CD4-positive, alpha-beta T cell treated with Interferon gamma for 1 hour (primary cell): ENCODE measurements at regions not wholly inside any gene's neighbourhood (a gene's known extent, or its start where the extent isn't known, plus 50 kb on each side); places are given as distances from the start of the nearest gene placed in this dataset.

Experiments used
- DNase-seq: peaks from one replicate; pipeline ENCODE4 v3.0.0-alpha.2; 2020

DNA sequence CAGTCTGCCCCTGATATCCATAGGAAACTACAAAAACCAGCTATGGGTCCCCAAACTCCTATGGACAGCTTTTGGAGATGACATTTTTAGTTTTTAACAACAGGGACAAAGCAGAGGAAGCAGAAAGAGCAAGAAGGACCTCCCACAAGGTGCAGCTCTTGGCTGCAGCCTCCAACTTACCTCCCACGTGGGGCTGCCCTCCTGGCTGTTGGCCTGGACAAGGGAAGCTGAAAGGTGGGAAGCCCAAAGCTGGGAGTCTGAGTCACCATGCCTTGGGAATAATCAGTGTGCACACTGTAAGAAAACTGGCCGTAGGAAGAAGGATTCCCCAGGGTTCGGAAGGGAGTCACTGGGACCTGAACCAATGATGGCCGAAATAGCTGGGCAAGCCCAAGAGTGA is 51.8 kb upstream of the PAX1 start:
- DNase-seq = no peak

DNA sequence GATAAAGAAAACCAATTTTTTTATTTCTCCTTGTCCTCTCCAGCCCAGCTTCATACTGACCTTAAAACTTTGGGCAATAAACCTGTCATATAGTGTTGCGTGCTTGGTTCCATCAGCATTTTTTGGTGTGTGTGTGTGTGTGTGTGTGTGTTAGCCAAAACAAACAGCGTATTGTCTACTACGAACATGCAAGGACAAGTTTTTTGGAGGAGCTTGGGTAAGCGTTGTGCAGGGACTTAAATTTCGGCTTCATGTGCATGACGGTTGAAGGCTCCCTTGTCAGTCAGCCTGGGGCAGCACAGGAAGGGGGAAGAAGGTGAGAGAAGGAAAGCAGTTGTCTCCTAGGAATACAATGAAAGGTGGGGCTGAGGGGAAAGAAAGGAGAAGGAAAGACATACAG is 62.0 kb upstream of the PAX1 start:
- DNase-seq = no peak

DNA sequence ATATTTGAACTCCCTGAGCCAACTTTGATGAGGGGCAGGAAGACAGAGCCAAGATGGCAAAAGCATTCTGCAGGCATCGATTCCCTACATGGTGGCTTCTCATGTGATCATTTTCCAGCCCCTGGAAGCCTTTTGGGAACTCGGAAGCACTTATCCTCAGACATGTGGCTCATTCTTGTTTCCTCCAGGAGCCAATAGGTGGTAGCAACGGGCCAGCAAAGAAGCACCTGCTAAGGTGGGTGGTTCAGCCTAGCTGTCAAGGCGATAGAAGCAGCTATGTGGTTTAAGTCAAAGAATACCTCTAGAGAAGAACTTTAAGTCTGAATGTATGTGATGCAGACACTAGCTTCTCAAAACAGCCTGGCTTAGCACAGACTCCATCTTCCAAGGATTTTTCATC is 64.9 kb upstream of the PAX1 start:
- DNase-seq = no peak

DNA sequence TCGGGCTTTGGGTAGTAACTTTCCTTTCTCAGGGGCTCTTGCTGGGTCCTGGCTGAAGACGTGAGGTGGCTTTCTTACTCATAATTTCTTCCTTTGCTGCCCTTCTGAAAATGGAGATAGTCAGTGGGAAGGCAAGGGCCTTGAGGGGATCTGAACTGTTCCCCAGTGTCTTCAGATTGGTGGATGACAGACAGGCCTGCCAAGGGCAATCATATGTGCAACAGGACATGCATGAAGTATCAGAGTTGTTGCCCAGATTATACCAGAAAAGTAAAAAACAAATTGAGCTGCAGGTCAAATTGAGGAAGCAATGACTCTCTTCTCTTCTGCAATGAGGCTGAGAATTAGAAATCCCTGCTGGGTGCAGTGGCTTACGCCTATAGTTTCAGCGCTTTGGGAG is 71.6 kb upstream of the PAX1 start:
- DNase-seq = no peak

DNA sequence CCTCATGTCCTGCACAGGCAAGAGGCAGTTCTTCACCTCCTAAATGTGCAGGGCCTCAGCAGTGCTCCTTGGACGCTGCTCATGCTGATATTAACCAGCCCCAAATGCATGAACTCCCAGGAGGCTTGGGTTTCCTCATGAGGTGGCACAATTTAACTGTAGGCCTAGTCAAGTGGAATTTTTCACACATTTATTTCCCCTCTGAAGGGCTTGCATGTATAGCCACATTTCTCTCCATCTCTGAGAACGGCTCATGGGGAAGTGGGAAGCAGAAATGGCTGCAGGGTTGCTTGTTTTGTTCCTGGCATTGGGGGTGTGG is 72.8 kb upstream of the PAX1 start:
- DNase-seq = no peak

DNA sequence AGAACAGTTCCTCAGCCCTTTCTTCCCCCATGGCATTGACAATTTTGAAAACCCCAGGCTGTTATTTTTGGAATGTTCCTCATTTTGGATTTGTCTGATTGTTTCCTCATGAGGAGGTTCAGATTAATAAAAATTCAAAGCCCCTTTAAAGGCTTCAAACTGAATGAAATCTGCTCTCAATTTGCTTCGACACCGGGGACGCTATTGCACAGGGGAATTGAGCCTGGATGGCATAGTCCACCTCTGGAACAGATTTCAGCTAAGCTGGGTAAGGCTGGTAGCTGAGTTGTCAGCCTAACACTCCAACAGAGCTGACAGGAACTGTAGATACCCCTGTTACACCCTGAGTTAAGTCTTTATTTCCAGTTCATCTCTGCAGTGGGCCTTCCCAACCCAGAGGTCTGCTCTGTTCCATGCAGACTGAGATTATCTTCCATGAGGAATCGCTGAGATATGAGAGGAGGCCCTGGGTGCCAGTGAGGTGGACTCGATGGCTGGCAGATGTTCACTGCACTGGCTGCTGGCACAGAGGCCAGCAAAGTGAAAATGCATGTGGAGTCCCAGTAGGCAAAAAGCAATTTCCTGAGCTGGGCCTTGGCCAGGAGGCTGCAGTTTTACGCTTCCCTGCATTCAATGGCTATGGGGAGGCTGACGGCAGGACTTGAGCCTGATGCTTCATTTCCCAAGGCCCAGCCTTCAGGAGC is 73.3 kb upstream of the PAX1 start:
- no peak for DNase-seq

DNA sequence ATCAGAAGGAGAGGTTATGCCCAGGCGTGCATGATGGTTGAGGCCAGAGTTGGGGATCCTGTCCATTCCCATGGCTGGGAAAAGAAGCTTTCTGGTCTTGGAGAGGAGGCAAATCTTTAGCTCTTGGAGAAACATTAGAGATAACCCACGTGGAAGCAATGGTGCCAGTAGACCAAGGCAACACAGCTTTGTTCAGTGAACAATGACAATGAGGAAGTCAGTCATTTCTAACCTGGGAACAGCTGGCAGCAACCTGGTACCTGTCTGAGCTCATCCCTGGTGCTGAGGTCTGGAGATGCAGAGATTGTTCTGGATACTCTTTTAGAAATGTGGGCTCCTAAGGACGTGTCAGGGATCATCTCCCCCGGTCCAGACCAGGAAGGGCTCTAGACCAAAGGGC is 76.7 kb upstream of the PAX1 start:
- no peak for DNase-seq

DNA sequence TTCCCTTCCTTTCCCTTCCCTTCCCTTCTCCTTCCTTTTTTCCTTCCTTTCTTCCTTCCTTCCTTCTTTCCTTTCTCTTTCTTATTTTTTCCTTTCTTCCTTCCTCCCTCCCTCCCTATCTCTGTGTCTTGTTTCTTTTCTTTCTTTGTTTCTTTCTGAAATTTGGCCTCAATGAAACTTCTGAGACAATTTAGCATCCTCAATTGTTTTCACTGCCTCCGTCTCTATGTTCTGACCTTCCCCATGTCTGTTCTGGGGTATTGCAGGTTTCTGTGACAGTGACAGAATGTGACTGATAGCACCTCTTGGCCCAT is 81.7 kb upstream of the PAX1 start:
- no peak for DNase-seq

DNA sequence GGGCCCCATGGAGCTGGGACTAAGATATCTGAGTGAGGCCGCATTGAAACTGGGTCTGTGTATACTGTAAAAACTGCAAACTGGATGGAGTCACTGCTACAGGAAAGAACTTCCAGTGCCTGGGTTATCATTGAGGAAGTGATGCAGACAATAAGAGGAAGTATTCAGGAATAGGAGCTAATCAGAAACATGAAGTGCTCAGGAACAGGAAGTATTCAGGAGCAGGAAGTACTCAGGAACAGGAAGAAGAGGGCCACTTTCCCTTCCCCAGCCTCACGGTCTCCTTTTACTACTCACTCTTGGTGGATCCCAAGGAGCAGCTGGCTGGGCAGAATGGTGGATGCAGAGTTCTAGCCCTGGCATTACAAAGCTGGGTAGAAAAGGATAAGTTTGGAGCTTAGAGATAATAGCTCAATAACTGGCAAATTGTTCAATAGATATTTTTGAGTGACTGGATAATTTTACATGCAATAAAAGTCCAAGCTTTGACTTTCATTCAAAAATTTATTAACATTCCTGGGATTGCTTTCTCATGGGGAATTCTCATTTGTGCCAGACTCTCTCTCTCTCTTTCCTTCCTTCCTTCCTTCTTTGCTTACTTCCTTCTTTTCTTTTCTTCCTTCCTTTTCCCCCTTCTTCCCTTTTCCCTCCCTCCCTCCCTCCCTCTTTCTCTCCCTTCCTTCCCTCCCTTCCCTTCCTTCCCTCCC is 82.2 kb upstream of the PAX1 start:
- no peak for DNase-seq

DNA sequence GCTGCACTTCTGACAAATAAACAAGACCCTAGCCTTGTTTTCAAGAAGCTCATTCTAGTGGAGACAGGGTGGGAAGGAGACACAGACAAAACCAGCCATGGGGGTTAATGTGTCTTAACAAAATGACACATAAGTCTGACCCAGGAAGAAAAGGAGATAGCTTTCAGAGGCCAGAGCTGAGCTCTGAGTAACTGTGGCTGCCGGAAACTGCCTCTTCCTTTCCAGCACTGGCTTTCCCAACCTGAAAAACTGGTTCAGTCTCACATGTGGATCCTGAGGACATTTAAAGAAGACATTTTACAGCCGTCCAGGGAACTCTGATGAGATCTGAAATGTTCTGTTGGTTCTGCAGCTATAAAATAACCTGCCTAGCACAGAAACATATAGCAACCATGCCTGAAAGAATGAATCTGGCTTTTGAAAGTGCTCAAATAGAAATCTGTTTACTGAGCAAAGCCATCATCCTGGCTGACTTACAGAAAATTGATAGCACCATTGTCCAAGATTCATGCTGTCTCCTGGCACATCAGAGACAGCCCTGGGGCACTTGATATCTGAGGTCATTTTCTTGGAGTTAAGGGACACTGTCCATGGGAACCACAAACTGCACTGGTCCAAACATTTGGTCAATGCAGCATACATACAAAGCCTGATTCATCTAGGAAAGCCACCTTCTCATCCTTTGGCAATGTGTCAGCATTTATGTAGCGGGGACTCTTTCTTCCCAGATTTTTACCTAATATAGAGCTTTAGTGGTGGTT is 83.2 kb upstream of the PAX1 start:
- DNase-seq = no peak

DNA sequence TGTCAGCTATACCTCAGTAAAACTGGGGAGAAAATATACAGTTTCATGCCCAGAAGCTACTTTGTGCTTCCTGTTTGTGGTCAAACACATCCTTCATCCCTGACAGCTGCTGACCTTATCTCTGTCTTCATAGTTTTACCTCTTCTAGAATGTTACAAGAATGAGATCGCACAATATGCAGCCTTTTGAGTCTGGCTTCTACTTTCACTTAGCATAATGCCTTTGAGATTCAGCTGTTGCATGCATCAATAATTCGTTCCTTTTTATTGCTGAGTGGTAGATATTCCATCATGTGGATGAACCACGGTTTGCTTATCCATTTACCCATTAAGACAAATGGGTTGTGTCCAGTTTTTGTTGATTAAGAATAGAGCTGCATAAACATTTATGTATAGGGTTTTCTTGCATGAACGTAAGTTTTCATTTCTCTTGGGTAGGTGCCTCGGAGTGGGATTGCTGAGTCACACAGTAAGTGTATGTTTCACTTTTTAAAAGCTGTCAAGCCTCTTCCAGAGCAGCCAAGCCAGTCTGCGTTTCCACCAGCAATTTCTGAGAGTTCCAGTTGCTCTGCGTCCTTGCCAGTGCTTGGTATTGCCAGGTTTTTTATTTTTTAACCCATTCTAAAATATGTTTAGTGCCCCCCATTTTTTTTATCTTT is 86.6 kb upstream of the PAX1 start:
- DNase-seq = no peak

DNA sequence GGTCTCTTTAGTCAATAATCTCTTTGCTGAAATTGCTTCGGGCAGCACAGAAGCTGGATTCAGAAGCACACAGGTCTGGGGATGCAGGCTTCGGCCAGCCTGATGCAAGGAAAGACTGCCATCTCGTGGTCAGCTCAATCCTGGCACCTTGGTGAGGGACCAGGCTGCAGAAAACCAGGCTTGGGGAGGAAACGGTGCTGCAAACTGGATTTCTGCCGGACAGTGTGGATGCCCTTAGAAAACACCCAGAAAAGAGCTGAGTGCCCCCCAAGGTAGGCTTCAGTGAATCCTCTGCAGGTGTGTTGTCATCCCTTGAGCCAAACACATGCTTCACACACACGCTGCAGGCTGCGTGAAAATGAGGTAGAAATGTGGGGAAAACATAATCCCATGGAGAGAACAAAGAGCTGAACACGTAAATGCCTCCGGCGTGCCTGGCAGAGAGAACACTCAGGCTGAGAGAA is 89.8 kb upstream of the PAX1 start:
- peak; percentile 2 for DNase-seq

DNA sequence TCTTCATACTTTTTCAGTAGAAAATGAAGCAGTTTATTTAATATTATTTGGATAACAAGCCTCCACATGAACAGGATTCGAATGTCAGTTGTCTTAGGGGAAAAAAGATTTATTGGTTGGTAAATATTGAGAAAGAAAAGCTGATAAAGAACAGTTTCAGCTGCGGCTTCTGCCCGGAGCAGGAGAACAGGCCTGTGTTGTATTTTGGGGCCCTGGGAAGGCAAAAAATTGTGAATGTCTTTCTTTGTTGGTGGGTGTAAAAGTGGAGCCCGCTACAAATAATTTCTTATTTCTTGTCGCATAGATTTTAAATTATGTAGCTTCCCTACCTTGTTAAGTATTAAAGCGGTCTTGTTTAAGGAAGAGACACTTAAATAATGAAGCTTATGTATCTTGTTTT is 90.5 kb upstream of the PAX1 start:
- DNase-seq = no peak

DNA sequence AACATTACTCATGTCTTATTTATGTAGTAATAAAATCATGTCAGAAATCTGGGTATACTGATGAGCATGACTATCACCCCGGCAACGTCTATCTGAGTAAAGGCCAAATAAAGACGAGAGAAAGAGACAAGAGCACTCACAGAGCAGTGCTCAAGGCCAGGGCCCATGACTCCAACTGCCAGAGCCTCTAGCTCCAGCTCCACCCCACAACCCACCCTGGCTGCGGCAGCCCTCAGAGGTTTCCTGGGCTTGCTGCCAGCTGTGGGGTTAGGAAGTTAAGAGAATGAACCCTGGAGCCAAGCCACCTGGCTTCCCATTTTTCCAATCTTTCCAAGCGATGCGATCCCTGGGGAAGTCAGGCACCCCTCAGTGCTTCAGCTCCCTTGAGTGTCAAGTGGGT is 92.0 kb upstream of the PAX1 start:
- DNase-seq = no peak

DNA sequence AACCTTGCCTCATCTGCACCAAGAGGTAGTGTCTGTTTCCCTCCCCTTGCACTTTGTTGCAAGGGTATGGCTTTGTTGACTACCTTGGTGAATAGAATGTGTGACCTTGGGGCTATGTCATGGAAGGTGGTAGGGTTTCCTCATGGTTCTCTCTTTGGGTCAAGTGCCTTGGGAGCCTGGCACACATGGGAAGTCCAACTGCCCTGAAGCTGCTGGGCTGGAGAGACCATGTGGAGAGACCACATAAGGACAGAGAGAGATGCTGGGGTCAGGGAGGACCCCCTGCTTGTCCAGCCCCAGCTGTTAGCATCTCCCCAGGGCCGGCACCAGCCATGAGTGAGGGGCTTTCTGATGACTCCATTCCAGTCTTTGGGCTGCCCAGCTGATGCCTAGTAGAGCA is 95.5 kb upstream of the PAX1 start:
- no peak for DNase-seq

DNA sequence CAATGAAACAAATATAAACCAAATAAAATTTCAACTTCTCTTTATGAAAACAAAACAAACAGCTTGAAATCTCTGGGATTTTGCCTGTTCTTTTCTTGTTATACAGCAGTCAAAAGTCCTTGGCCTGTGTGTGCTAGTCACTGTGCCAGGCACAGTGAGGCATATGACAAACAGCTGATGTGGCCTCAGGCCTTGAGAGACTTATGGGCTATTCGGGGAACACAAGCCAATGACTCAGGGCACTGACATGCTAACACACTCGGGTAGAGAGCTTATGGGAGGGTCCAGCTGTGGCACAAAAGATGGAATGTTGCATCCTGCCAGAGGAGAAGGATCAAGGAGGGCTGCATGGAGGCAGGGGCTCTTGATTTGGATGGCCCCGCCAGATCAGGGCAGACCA is 95.4 kb upstream of the NKX2-2 start:
- DNase-seq = no peak

DNA sequence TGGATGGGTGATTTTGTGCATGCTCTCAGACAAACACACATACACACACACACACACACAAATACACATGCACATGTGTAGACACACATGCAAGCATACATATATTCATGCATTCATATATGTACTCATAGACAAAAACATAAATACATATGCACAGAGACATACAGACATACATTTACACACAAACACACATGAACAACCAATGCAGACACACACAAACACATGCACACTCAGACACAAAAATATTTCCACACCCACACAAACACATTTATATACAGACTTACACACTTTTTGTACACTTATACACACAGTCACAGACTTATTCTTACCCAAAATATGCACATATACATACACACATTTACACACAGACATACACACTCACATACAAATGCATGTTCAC is 94.9 kb upstream of the NKX2-2 start:
- DNase-seq = no peak

DNA sequence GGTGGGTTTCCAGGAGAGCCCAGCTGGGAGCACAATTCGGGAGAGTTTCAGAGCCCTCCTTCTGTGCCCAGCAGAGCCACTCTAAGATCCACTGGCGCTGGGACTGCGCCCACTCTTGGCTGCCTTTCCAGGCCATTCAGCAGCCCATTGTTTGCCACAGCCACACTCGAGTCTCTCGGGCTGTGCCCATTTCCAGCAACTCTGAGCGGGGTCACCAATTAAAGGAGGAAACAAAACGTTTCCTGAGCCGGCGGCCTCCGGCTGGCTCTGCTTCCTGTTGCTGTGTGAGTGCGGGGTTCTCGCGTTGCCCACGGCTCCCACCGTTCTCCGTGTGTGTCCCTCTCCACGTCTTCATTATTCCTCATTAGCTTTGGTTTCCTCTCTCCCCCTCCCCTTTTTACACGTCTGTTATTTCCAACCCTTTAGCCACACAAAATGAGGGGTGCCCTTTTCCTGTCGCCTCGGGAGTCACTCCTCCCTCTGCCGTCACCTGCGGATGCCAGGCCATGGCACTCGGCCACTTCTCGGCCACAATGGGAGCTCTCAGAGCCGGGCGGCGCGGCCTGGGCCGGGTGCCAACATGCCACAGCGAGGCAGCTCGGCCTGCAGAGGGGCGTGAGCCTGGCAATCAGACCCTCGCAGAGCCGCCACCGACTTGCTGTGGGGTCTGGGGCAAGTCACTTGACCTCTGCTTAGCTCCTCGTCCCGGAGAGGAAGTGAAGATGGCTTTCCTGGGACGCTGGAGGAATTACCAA is 94.3 kb upstream of the NKX2-2 start:
- no peak for DNase-seq

DNA sequence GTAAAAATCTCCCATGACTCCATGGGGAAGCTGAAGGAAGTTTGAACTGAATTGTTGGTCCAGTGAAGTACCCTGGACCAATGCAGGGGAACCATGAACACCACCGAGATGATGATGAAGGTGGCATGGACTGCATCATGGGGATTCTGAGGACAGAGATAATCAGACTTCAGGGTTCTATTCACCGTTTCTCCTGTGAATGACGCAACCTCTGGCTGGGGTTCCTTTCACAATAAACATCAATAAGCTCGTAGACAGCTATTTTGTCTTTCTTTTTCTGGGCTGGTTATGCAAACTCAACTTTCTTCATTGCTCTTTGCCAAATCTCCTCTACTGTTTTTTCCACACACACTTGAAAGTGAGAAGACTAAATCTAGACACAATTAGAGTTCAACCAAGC is 87.9 kb upstream of the NKX2-2 start:
- DNase-seq = no peak

DNA sequence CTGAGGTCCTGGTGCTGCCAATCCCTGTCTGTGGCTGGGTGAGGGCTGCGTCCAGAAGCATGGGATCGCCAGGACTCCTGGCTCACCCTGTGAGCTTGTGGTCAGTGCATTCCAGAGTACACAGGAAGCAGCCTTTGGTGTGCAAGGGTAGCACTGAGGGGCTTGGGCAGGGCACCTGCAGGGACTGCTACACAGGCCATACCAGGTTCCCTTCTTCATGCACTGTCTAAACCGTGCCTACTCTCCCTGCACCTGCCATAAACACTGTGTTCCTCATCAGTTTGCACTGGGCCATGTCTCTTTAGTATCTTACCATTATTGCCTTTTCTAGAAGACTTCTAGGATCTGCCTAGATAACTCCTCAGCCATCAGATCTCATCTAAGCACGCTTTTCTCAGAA is 72.8 kb upstream of the NKX2-2 start:
- no peak for DNase-seq

DNA sequence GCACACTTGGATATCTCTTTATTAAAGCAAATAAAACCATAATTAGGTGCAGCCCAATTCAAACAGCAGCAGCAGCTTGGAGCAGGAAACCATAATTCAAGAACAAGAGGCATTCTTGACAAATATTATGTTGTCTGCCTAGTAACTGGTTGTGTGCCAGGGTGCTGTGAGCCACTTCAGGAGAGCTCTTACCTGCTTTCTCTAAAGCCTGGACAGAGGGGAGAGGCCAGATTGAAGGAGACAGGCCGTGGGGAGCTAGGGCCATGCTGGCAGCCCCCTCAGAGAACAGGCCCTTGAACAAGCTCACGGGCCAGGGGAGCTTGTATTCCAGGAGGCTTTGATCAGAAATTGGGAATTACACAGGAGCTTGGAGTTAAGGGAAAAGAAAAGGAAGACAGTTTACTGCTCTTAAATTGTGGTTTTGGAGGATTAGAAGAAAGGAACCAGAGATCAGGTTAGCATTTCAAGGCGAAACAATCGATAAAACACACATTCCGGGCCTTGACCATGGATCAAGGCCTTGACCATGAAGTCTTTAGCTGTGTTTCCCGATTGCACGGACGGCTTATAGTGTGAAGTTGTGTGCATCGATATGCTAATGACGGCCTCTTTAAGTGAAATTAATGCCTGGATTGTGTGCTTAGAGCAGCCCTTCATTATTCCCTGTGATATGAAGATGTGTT is 69.8 kb upstream of the NKX2-2 start:
- DNase-seq = no peak

DNA sequence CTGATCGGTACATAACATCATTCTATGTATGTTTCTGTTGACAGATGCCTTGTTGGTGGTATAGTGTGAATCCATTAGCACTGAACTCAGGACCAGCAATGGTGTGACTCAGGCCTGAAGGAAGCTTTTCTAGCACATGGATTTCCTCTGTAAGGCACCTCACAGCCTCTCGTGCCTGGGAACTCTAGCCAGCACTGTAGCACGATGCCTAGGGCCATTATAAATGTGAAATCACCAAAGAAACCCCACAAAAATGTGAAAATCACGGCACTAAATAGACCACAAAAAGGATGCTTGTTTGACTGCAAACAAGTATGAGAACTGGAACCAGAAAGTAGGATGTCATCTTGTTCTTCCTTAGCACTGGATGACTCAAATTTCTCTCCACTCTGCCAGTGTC is 63.7 kb upstream of the NKX2-2 start:
- no peak for DNase-seq
